Tibial nerve (tissue), 4 donors: ENCODE measurements at regions not wholly inside any gene's neighbourhood (a gene's known extent, or its start where the extent isn't known, plus 50 kb on each side); places are given as distances from the start of the nearest gene placed in this dataset.

Source experiments
- EP300 ChIP-seq, 2 donors: sonication (generic); formaldehyde crosslinking; IDR thresholded peaks; one replicate each; pipeline ENCODE4 v1.6.1; 2017; ENCODE audit warnings: antibody characterized with exemption in 2 of 2, mild to moderate bottlenecking in 1 of 2
- POLR2A ChIP-seq, 2 donors: fragments of 450-650 bp; IDR thresholded peaks; one replicate each; pipeline ENCODE4 v1.6.1; 2017; ENCODE audit warnings: antibody characterized with exemption in 2 of 2, mild to moderate bottlenecking in 2 of 2, moderate library complexity in 2 of 2
- TF ChIP-seq, protein P1 (sequence below), 5 experiments: fragments of 200-600 bp in 3 of 5; fragments of 450-650 bp in 2 of 5; sonication (generic) in 3 of 5; IDR thresholded peaks; one replicate each; pipeline ENCODE4 v1.5.1; 2016 to 2019; ENCODE audit warnings: antibody characterized with exemption in 5 of 5, mild to moderate bottlenecking in 3 of 5, moderate library complexity in 2 of 5

- TF ChIP-seq, protein P1, sequence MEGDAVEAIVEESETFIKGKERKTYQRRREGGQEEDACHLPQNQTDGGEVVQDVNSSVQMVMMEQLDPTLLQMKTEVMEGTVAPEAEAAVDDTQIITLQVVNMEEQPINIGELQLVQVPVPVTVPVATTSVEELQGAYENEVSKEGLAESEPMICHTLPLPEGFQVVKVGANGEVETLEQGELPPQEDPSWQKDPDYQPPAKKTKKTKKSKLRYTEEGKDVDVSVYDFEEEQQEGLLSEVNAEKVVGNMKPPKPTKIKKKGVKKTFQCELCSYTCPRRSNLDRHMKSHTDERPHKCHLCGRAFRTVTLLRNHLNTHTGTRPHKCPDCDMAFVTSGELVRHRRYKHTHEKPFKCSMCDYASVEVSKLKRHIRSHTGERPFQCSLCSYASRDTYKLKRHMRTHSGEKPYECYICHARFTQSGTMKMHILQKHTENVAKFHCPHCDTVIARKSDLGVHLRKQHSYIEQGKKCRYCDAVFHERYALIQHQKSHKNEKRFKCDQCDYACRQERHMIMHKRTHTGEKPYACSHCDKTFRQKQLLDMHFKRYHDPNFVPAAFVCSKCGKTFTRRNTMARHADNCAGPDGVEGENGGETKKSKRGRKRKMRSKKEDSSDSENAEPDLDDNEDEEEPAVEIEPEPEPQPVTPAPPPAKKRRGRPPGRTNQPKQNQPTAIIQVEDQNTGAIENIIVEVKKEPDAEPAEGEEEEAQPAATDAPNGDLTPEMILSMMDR (IDR thresholded peaks at IDR 0.05), result no peak
- TF ChIP-seq EP300 (IDR thresholded peaks at IDR 0.05), result no peak
- TF ChIP-seq POLR2A (IDR thresholded peaks at IDR 0.05), result no peak
These were observed 139.2 kb upstream of the RET start for GRCh38 chr10:42937649-42938180.
